HCT116 (cell line): ENCODE measurements at regions not wholly inside any gene's neighbourhood (a gene's known extent, or its start where the extent isn't known, plus 50 kb on each side); places are given as distances from the start of the nearest gene placed in this dataset.

Source experiments
- ATAC-seq: fragments of 200-7000 bp; cut with Tn5 transposase; 2 replicates; pipeline ENCODE4 v1.9.1; 2020; ENCODE audit warnings: mild to moderate bottlenecking, moderate library complexity
- BruUV-seq: library from RNA; stranded (reverse); fragments of 400-500 nt; replicated peaks from 2 replicates; lab custom pipeline; 2021; lab: Mats Ljungman, UMichigan
- CTCF ChIA-PET: fragments of 300-600 bp; sonication (Branson Sonifier 250); formaldehyde crosslinking; loops from one replicate; lab custom pipeline; 2021; ENCODE audit warnings: antibody characterized with exemption; lab: Charles Lee
- POLR2A ChIA-PET: fragments of 300-600, 350-600 bp; sonication (Branson Sonifier 250); formaldehyde crosslinking; loops from one replicate; lab custom pipeline; 2021; ENCODE audit warnings: antibody characterized with exemption; lab: Charles Lee
- RAD21 ChIA-PET, 2 experiments: fragments of 300-600 bp; sonication (Branson Sonifier 250); formaldehyde crosslinking; loops; one replicate each; lab custom pipeline; 2023; ENCODE audit warnings: low total read pairs in 2 of 2; ENCODE audit not compliant: uncharacterized antibody in 2 of 2, unreplicated experiment in 2 of 2, low non-redundant PET in 1 of 2; lab: Charles Lee
- DNase-seq: peaks from one replicate; pipeline ENCODE4 v3.0.0-alpha.2; 2010; ENCODE audit warnings: low read depth, low spot score
- H2AFZ ChIP-seq: fragments of 200-600 bp; shearing (Covaris generic), sonication (generic); 2 replicates; pipeline ENCODE4 v1.6.1; 2017; ENCODE audit warnings: low read depth, mixed run types, mixed read lengths, antibody characterized with exemption, low read length; ENCODE audit not compliant: poor library complexity, severe bottlenecking
- H3K27ac ChIP-seq: 2 replicates; pipeline ENCODE4 v1.5.1; 2012; ENCODE audit warnings: low read depth, low read length
- H3K27me3 ChIP-seq: fragments of 200-600 bp; sonication (generic); 2 replicates; pipeline ENCODE4 v1.6.1; 2016; ENCODE audit warnings: mixed run types, low read length, mixed read lengths; ENCODE audit not compliant: insufficient read depth
- H3K36me3 ChIP-seq, 2 experiments: fragments of 200-500 bp in 1 of 2; fragments of 200-600 bp in 1 of 2; sonication (Bioruptor generic) in 1 of 2; sonication (generic) in 1 of 2; 2 replicates each; pipeline versions ENCODE4 v1.5.1 to v1.6.1; 2014 to 2016; ENCODE audit warnings: low read length in 2 of 2, inconsistent platforms in 1 of 2, mixed read lengths in 1 of 2, mixed run types in 1 of 2; ENCODE audit not compliant: insufficient read depth in 2 of 2, control insufficient read depth in 1 of 2
- H3K4me1 ChIP-seq, 2 experiments: fragments of 200-600 bp in 1 of 2; sonication (generic) in 1 of 2; 2 replicates each; pipeline versions ENCODE4 v1.5.1 to v1.6.1; 2012 to 2017; ENCODE audit warnings: low read length in 2 of 2, inconsistent platforms in 1 of 2, mild to moderate bottlenecking in 1 of 2, mixed read lengths in 1 of 2, mixed run types in 1 of 2, moderate library complexity in 1 of 2; ENCODE audit not compliant: insufficient read depth in 2 of 2, control insufficient read depth in 1 of 2
- H3K4me2 ChIP-seq: fragments of 200-600 bp; sonication (generic); 2 replicates; pipeline ENCODE4 v1.6.1; 2017; ENCODE audit warnings: mixed run types, low read length, mixed read lengths
- H3K4me3 ChIP-seq, 2 experiments: fragments of 200-600 bp in 1 of 2; sonication (generic) in 1 of 2; replicated peaks in 1 of 2; 2 replicates each; pipeline ENCODE4 v1.5.1; 2011 to 2016; ENCODE audit warnings: low read length in 2 of 2, control low read depth in 1 of 2, low read depth in 1 of 2, mild to moderate bottlenecking in 1 of 2, mixed read lengths in 1 of 2, mixed run types in 1 of 2
- H3K79me2 ChIP-seq: fragments of 200-600 bp; sonication (generic); 2 replicates; pipeline ENCODE4 v1.6.1; 2017; ENCODE audit warnings: mild to moderate bottlenecking, mixed run types, low read length, moderate library complexity, mixed read lengths; ENCODE audit not compliant: insufficient read depth
- H3K9ac ChIP-seq: fragments of 200-600 bp; sonication (generic); 2 replicates; pipeline ENCODE4 v1.6.1; 2016; ENCODE audit warnings: low read length, mixed read lengths
- H3K9me2 ChIP-seq: fragments of 200-600 bp; sonication (generic), shearing (Covaris generic); 2 replicates; pipeline ENCODE4 v1.6.1; 2017; ENCODE audit warnings: mixed run types, mild to moderate bottlenecking, moderate library complexity; ENCODE audit not compliant: insufficient read depth
- H3K9me3 ChIP-seq, 2 experiments: fragments of 200-500 bp in 1 of 2; fragments of 200-600 bp in 1 of 2; sonication (Bioruptor generic) in 1 of 2; sonication (generic) in 1 of 2; 2 replicates each; pipeline ENCODE4 v1.6.1; 2014 to 2017; ENCODE audit warnings: low read length in 2 of 2, mixed read lengths in 2 of 2, inconsistent platforms in 1 of 2, low read depth in 1 of 2, mild to moderate bottlenecking in 1 of 2, mixed run types in 1 of 2, moderate library complexity in 1 of 2; ENCODE audit not compliant: control insufficient read depth in 1 of 2, insufficient read depth in 1 of 2
- H4K20me1 ChIP-seq: fragments of 200-600 bp; sonication (generic), shearing (Covaris generic); 2 replicates; pipeline ENCODE4 v1.6.1; 2017; ENCODE audit warnings: mixed run types, mild to moderate bottlenecking, moderate library complexity; ENCODE audit not compliant: insufficient read depth
- ATF3 ChIP-seq: IDR thresholded peaks from 2 replicates; pipeline ENCODE4 v1.6.1; 2012
- CTCF ChIP-seq, 3 experiments: fragments of 200-600 bp in 1 of 3; sonication (generic) in 1 of 3; IDR thresholded peaks in 2 of 3; conservative IDR thresholded peaks in 1 of 3; 2 replicates each; pipeline ENCODE4 v1.5.1; 2012 to 2017; ENCODE audit warnings: low read depth in 2 of 3, low read length in 2 of 3, antibody characterized with exemption in 1 of 3, borderline replicate concordance in 1 of 3, control low read depth in 1 of 3, mild to moderate bottlenecking in 1 of 3, mixed read lengths in 1 of 3, mixed run types in 1 of 3, moderate library complexity in 1 of 3; ENCODE audit not compliant: insufficient read depth in 1 of 3
- EZH2phosphoT487 ChIP-seq: fragments of 200-600 bp; IDR thresholded peaks from 2 replicates; pipeline ENCODE4 v1.6.1; 2018; ENCODE audit warnings: antibody characterized with exemption, borderline replicate concordance
- FOSL1 ChIP-seq: IDR thresholded peaks from 2 replicates; pipeline ENCODE4 v1.6.1; 2012; ENCODE audit warnings: low read depth
- JUND ChIP-seq: IDR thresholded peaks from 2 replicates; pipeline ENCODE4 v1.6.1; 2012
- MAX ChIP-seq: IDR thresholded peaks from 2 replicates; pipeline ENCODE4 v1.6.1; 2012
- SIN3A ChIP-seq: IDR thresholded peaks from 2 replicates; pipeline ENCODE4 v1.6.1; 2012; ENCODE audit warnings: low read depth
- SP1 ChIP-seq: IDR thresholded peaks from 2 replicates; pipeline ENCODE4 v1.6.1; 2012; ENCODE audit warnings: low read depth
- SRF ChIP-seq: IDR thresholded peaks from 2 replicates; pipeline ENCODE4 v1.6.1; 2012; ENCODE audit warnings: low read depth
- TCF7L2 ChIP-seq: IDR thresholded peaks from 2 replicates; pipeline ENCODE4 v1.7.0; 2011; ENCODE audit warnings: borderline replicate concordance, inconsistent platforms; ENCODE audit not compliant: insufficient read depth, insufficient read length; ENCODE audit errors: extremely low read depth
- ZBTB33 ChIP-seq: IDR thresholded peaks from 2 replicates; pipeline ENCODE4 v1.6.1; 2011; ENCODE audit warnings: mild to moderate bottlenecking, low read length, moderate library complexity; ENCODE audit not compliant: insufficient replicate concordance; ENCODE audit errors: extremely low read depth
- ZFX ChIP-seq: fragments of 450-650 bp; IDR thresholded peaks from 2 replicates; pipeline ENCODE4 v1.6.1; 2017
- intact Hi-C: fragments of 100-400 bp; cut with micrococcal nuclease; formaldehyde crosslinking; loops from 2 replicates; pipeline ENCODE4 v1.10.0; 2022

GRCh38 chr22:46064966-46065666, 85.2 kb upstream of the PPARA start:
- no TSS peak for BruUV-seq
- Histone ChIP-seq H3K4me3 (peak overlapping the region in 1 of 2 experiments; percentile 29; a peak in 1 of 4 replicates), H3K9me3 (no peaks in the 10 kb centered on the region), H3K4me2 (peak overlapping the region; percentile 90), H3K9me2 (no peaks in the 10 kb centered on the region), H3K36me3 (no peaks in the 10 kb centered on the region), H3K4me1 (peaks cover 12 to 48% of the 10 kb centered on the region in 2 experiments), H3K9ac (peak overlapping the region; percentile 83), H3K27ac (peak overlapping the region; percentile 100; the same call in 1 of the 2 replicates), H2AFZ (no peak overlapping the region), H3K79me2 (peaks cover 88% of the 10 kb centered on the region), H3K27me3 (no peaks in the 10 kb centered on the region), H4K20me1 (no peaks in the 10 kb centered on the region)
- ATAC-seq (no peak), DNase-seq (no peak)
- CTCF ChIA-PET: interaction anchor here (1.0 kb wide), 1 partner anchor 59 kb away, joined by 3 read pairs; no protein-coding TSS in a partner anchor
- intact Hi-C loops: no loop called here
- POLR2A ChIA-PET: interaction anchor here (0.5 to 1.2 kb wide), 2 partner anchors 11 to 786 kb away, joined by 3 to 5 read pairs; no protein-coding TSS in a partner anchor
- RAD21 ChIA-PET: no interaction called here
- no peak for TF ChIP-seq JUND
- no peak for TF ChIP-seq ZFX
- no peak for TF ChIP-seq SIN3A
- TF ChIP-seq TCF7L2: no peak
- TF ChIP-seq MAX: no peak
- no peak for TF ChIP-seq FOSL1
- no peak for TF ChIP-seq ZBTB33
- TF ChIP-seq SP1: no peak
- no peak for TF ChIP-seq EZH2phosphoT487
- TF ChIP-seq CTCF (IDR thresholded peaks at IDR 0.05 in 2 of 3, conservative IDR thresholded peaks at IDR 0.05 in 1 of 3; ENCODE audit: borderline replicate concordance in 1 of 3, insufficient read depth in 1 of 3, low read depth in 2 of 3, low read length in 2 of 3): no peak
- TF ChIP-seq ATF3: no peak
- TF ChIP-seq SRF: no peak
